CD4-positive, alpha-beta T cell treated with Interleukin-6 for 4 hours (primary cell): ENCODE measurements at regions not wholly inside any gene's neighbourhood (a gene's known extent, or its start where the extent isn't known, plus 50 kb on each side); places are given as distances from the start of the nearest gene placed in this dataset.

Experiments used
- DNase-seq: peaks from one replicate; pipeline ENCODE4 v3.0.0-alpha.2; 2020; ENCODE audit warnings: mixed read lengths

GRCh38 chr13:107133950-107134349, 566.0 kb upstream of the ARGLU1 start:
- no peak for DNase-seq

DNA sequence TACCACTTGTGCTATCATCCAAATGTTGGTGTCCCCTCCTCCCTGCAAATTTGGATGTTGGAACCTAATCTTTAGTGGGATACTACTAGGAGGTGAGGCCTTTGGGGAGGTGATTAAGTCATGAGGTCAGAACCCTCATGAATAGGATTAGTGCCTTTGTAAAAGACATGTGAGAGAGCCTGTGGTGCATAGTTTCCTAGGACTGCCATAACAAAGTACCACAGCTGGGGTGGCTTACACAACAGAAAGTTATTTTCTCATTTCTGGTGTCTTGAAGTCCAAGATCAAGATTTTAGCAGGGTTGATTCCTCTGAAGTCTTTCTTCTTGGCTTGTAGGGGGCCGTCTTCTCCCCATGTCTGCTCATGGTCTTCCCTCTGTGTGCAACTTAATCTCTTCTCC, 562.6 kb upstream of the ARGLU1 start:
- no peak for DNase-seq

DNA sequence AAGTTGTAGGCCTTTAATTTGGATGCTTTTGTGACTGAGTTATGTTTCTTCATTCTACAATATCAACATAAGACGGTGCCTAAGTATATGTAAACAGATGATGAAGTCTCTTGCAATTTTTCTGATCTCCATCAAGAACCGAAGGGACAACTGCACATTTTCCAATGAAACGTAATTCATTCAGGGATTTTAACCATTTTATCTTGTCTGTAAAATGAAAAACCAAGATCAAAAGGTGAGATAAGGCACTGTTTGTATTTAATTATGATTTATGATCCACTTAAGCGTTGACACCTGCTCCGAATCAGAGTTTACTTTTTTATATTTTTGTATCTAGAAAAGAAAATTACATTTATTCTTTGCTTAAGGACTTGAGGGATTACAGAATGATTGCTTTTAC, 556.8 kb upstream of the ARGLU1 start:
- no peak for DNase-seq

GRCh38 chr13:107124129-107124718, 556.3 kb upstream of the ARGLU1 start:
- DNase-seq, result no peak

- no peak for DNase-seq
These were observed 553.9 kb upstream of the ARGLU1 start for GRCh38 chr13:107121793-107122192.

DNA sequence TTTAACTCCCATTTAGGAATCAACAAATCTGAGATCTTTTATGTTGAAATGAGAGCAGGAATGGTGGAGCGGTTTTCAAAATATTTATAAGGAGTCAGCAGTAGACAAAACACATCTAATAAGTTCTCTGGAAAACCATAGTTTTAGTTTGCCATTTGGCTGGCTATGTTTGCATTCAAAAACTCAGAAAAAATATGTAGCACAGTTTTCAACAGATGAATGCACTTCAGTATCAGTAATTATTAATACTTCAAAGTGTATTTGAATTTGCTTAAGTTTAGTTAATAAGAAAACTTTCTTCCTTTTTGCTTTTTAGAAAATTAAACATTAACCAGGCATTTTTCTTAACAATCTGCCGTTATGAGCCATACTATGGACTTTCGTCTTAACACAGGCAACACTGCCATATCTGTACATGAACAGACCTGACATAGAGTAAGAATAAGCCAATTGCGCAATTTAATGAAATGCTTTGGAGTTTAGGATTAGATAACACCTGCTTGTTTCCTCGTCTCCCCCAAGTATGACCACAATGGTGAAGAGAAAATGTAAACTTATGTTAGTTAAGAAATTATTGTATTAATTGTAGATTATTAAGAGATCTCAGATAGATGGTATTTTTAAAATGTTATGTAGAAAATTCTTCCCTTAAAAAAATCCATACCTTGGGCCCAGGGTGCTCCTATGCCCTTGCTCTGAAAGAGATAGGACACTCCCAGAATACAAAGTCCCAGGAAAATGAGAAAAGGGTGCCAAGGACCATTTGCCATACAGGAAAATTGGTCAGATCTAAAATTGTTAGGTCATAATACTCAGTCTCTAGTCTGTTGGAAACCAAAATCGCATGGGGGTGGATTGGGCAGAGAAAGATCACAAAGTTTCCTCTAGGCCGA, 552.3 kb upstream of the ARGLU1 start:
- no peak for DNase-seq

DNA sequence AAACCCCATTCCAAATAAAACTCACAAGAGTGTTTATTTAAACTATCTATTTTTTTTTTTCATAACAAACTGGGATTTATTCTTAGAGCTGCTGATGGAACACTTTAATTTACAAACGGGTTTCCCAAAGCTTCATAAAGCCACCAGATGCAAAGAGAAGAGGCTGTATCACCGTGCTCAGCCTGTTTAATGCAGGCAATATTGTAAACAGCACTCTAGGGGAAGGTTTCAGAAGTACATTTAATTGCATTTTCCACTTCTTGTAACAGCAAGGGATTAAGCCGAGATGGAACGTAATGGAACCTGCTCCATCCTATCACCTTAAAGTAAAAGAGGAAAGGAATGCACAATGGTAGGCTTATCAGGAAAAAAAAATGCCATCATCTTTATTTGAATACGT, 550.6 kb upstream of the ARGLU1 start:
- DNase-seq, result no peak

DNA sequence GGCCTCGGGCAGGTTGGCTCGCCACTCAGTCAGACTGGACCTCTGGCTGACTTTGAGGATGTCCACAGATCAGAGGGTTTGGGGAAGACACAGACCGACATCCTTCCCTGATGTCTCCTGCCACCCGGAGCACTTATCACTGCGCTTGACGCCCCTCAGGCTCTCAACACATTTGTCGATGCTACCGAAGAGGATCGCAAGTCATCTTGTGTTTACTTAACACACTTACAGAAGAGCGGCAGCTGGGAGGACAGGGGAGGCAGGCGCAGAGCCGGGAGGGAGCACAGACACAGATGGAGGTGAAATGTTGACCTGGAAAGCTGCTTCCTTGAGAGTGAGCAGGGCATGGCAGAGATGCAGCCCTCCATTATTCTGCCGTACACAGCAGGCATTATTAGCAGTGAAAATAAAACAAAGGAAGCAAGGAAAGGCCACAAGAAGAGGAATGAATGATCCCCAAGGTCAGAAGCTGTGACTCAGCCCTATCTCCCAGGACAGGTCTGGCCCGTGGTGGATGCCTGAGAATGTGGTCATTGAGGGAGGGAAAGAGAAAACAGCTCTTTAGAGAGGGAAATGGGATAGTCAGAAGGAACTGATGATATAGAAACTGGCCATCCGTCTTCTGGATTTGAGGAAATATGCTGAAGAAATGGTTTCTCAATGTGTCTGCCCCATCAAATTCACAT, 549.5 kb upstream of the ARGLU1 start:
- DNase-seq, result no peak

DNA sequence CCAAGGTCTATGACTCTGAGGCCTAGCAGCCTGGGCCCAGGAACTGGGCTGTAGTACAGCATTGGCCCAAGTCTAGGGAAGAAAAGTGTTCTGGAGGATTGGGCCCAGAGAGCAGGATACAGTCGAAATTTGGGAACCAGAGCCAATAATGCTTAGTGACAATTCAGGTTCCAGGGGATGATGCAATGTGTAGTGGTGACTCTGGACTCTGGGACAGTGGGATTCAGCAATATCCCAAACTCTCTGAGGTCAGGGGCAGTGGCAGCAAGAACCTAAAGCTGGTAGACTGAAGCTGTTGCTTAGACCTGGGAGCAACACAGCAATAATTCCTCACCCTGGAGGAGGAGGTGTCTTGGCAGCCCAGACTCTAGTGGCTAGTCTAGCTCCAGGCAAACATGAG, 545.5 kb upstream of the ARGLU1 start:
- DNase-seq, result no peak

- no peak for DNase-seq
These were observed 543.3 kb upstream of the ARGLU1 start for GRCh38 chr13:107111248-107111647.

DNA sequence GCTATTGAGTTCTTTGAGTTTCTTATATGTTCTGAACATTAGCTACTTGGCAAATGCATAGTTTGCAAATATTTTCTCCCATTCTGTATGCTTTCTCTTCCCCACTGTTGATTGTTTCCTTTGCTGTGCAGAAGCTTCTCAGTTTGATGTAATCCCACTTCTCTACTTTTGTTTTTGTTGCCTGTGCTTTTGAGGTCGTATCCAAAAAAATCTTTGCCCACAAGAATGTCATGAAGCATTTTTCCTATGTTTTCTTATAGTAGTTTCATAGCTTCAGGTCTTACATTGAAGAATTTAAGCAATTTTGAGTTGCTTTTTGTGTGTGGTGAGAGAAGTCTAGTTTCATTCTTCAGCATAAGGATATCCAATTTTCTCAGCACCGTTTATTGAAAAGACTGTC, 536.7 kb upstream of the ARGLU1 start:
- no peak for DNase-seq

GRCh38 chr13:107102676-107103075, 534.7 kb upstream of the ARGLU1 start:
- DNase-seq, result no peak

- no peak for DNase-seq
These were observed 531.7 kb upstream of the ARGLU1 start for GRCh38 chr13:107099661-107100060.

GRCh38 chr13:107097916-107098315, 530.0 kb upstream of the ARGLU1 start:
- DNase-seq, result no peak

DNA sequence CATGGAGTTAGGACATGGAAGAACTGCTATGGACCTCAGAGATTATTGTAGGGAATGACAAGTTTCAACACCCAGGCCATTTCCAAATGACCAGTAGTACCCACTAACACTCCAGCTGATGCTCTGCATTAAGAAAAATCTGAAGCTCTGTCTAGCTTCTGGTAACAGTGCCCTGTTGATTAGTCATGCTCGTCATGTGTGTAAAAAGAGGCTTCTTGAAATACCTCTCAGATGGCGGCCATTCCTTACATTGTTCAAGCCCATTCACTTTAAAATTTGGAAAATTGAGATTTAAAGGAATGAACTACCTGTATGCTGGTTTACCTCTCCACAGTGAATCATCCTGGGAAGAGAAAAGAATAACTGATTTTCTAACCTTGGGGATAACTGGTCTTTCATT, 527.9 kb upstream of the ARGLU1 start:
- no peak for DNase-seq

- DNase-seq, result no peak
These were observed 523.9 kb upstream of the ARGLU1 start for GRCh38 chr13:107091861-107092260.

DNA sequence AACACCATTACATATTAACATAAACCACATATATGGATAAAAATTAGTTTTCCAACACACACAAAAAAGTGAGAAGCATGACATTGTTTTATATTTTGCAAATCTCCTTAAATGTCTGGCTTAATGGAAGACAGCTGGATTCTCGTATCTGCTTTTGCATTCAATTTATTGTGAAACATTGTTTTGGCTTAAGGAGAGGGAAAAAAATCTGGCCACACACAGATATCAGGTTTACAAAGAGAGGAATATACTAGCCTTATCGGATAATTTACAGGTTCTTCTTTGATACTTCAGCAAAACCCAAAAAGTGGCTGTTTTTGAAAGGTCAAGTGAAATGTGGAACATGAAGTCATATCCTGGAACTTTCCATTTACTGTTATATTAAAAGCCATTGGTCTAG, 523.5 kb upstream of the ARGLU1 start:
- DNase-seq, result no peak

GRCh38 chr13:107088061-107088460, 520.1 kb upstream of the ARGLU1 start:
- no peak for DNase-seq

DNA sequence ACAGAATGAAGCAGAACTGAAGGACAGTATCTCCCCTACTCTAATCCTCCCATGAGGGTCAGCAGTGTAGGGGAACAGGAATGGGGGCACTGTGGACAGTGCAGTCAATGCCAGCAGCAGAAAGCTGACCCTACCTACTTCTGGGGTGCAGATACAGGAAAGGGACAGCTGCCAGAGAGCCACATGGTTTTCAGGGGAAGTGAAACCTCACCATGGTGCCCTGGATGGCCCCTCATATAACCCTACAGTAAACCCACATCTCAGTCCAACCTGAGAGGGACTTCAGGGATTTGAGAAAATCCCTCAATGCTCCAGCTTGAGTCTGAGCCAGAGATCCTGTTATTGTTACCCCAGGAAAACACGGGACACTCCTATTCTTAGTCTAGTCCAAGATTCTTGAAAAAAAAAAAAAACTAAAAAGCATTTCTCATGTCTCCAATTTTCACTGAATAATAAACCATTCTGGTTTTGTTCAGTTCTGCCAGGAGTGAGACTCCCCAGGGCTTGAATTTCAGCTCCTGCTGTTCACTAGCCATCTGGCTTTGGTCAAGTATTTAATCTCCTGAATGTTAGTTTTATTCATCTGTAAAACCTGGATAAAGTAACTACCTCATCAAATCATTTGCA, 511.6 kb upstream of the ARGLU1 start:
- DNase-seq, result no peak

DNA sequence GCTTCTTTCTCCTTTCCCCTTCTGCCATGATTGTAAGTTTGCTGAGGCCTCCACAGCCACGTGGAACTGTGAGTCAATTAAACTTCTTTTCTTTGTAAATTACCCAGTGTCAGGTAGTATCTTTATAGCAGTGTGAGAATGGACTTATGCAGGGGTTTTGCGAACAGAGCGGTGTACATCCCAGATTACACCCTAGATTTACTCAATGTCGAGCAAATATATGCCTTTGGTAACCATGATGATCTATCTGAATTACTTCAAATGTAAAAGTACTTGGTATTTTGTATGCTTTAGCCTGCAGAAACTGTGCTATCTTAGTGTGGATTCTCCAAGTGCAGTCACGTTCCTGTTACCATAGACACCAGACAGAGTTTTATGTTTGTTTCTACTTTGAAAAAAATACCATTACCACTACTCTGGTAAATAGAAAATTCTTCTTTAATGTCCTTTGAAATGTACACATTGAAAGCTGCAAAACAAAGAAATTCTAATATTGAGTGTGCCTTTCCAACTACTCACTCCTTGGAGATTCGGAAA, 510.4 kb upstream of the ARGLU1 start:
- no peak for DNase-seq

GRCh38 chr13:107076801-107077200, 508.9 kb upstream of the ARGLU1 start:
- no peak for DNase-seq

DNA sequence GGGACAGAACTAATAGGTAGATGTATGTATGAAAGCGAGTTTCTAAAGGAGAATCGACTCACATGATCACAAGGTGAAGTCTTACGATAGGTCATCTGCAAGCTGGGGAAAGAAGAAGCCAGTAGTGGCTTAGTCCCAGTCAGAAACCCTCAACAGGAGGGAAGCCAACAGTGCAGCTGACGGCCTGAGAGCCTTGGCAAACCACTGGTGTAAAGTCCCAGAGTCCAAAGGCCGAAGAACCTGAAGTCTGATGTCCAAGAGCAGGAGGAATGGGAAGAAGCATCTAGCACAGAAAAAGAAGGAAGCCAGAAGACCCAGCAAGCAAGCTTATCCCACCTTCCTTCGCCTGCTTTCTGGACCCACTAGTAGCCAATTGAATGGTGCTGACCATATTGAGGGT, 507.6 kb upstream of the ARGLU1 start:
- DNase-seq, result no peak

- no peak for DNase-seq
These were observed 502.9 kb upstream of the ARGLU1 start for GRCh38 chr13:107070792-107071191.
